K562 (cell line): ENCODE measurements at regions not wholly inside any gene's neighbourhood (a gene's known extent, or its start where the extent isn't known, plus 50 kb on each side); places are given as distances from the start of the nearest gene placed in this dataset.

Experiments used
- ATAC-seq: fragments of 200-7000 bp; cut with Tn5 transposase; 3 replicates; pipeline ENCODE4 v1.9.1; 2020; ENCODE audit warnings: moderate library complexity
- BruUV-seq: library from RNA; stranded (reverse); fragments of 400-500 nt; replicated peaks from 2 replicates; lab custom pipeline; 2021; lab: Mats Ljungman, UMichigan
- CTCF ChIA-PET: fragments of 300-600 bp; formaldehyde crosslinking; extraction: SDS; loops from one replicate; lab custom pipeline; 2021; ENCODE audit warnings: low intra/inter-chr PET ratio; lab: Yijun Ruan, JAX
- POLR2A ChIA-PET: fragments of 300-600, 350-650 bp; sonication (Branson Sonifier 250); formaldehyde crosslinking; extraction: SDS; loops from one replicate; lab custom pipeline; 2021; ENCODE audit warnings: antibody characterized with exemption, inconsistent platforms; lab: Yijun Ruan, JAX
- DNase-seq, 4 experiments: peaks; one replicate each; pipeline versions ENCODE4 v3.0.0 to v3.0.0-alpha.2; 2011 to 2018; ENCODE audit warnings: low spot score in 3 of 4, mixed read lengths in 3 of 4; ENCODE audit errors: extremely low read depth in 1 of 4
- FAIRE-seq: peaks from 2 replicates; lab custom pipeline; 2011; peaks lifted over from hg19 to GRCh38; lab: Jason Lieb, UNC
- H2AFZ ChIP-seq: 2 replicates; pipeline ENCODE4 v1.6.0; 2011; ENCODE audit warnings: low read depth, low read length, control low read depth, inconsistent platforms
- H3K27ac ChIP-seq: fragments of 200-600 bp; 3 replicates; pipeline ENCODE4 v1.8.0; 2011; ENCODE audit warnings: low read depth, mild to moderate bottlenecking, control low read depth, inconsistent platforms, low read length, moderate library complexity, mixed read lengths; ENCODE audit errors: extremely low read depth
- H3K27me3 ChIP-seq, 2 experiments: fragments of 300-600 bp in 1 of 2; 2 replicates in 1 of 2; 3 replicates in 1 of 2; pipeline versions ENCODE4 v1.6.0 to v1.8.0; 2011; ENCODE audit warnings: inconsistent platforms in 2 of 2, low read length in 2 of 2, mild to moderate bottlenecking in 1 of 2, mixed read lengths in 1 of 2, moderate library complexity in 1 of 2; ENCODE audit not compliant: control insufficient read depth in 2 of 2, insufficient read depth in 2 of 2
- H3K36me3 ChIP-seq: fragments of 300-600 bp; 3 replicates; pipeline ENCODE4 v1.8.0; 2011; ENCODE audit warnings: mild to moderate bottlenecking, low read length, inconsistent platforms; ENCODE audit not compliant: control insufficient read depth, insufficient read depth
- H3K4me1 ChIP-seq, 2 experiments: fragments of 200-600 bp in 1 of 2; replicated peaks in 1 of 2; 2 replicates in 1 of 2; 3 replicates in 1 of 2; pipeline versions ENCODE4 v1.5.1 to v1.8.0; 2011; ENCODE audit warnings: inconsistent platforms in 2 of 2, low read length in 2 of 2, mild to moderate bottlenecking in 1 of 2, mixed read lengths in 1 of 2, moderate library complexity in 1 of 2; ENCODE audit not compliant: control insufficient read depth in 2 of 2, insufficient read depth in 2 of 2
- H3K4me2 ChIP-seq: 2 replicates; pipeline ENCODE4 v1.6.1; 2011; ENCODE audit warnings: low read length, control low read depth, inconsistent platforms, mixed read lengths; ENCODE audit not compliant: insufficient read depth
- H3K4me3 ChIP-seq: fragments of 200-600 bp; sonication (generic), shearing (Covaris generic); 2 replicates; pipeline ENCODE4 v1.5.1; 2016; ENCODE audit warnings: control low read depth, inconsistent platforms
- H3K79me2 ChIP-seq: fragments of 200-600 bp; 3 replicates; pipeline ENCODE4 v1.8.0; 2011; ENCODE audit warnings: low read length, inconsistent platforms; ENCODE audit not compliant: control insufficient read depth, insufficient read depth
- H3K9ac ChIP-seq, 2 experiments: 2 replicates each; pipeline versions ENCODE4 v1.6.0 to v1.6.1; 2011; ENCODE audit warnings: low read depth in 2 of 2, low read length in 2 of 2, control low read depth in 1 of 2, inconsistent platforms in 1 of 2, mild to moderate bottlenecking in 1 of 2, mixed read lengths in 1 of 2; ENCODE audit not compliant: insufficient read depth in 1 of 2
- H3K9me1 ChIP-seq: one replicate; pipeline ENCODE4 v1.6.0; 2011; ENCODE audit warnings: inconsistent platforms, mild to moderate bottlenecking, low read length, moderate library complexity; ENCODE audit not compliant: control insufficient read depth, insufficient read depth
- H3K9me3 ChIP-seq: replicated peaks from 2 replicates; pipeline ENCODE4 v1.5.1; 2011; ENCODE audit warnings: low read depth, low read length, inconsistent platforms; ENCODE audit not compliant: control insufficient read depth, insufficient read depth
- H4K20me1 ChIP-seq: replicated peaks from 2 replicates; pipeline ENCODE4 v1.6.1; 2011; ENCODE audit warnings: low read length, inconsistent platforms, mixed read lengths; ENCODE audit not compliant: control insufficient read depth, insufficient read depth
- EZH2 ChIP-seq: IDR thresholded peaks from 2 replicates; pipeline ENCODE4 v1.6.1; 2012; ENCODE audit warnings: low read depth, mild to moderate bottlenecking, inconsistent platforms, low read length, borderline replicate concordance
- GABPB1 ChIP-seq: sonication (generic); formaldehyde crosslinking; IDR thresholded peaks from 2 replicates; pipeline ENCODE4 v1.8.0; 2022; ENCODE audit warnings: mild to moderate bottlenecking, missing genetic modification reagents
- IRF1 ChIP-seq: sonication (generic); formaldehyde crosslinking; IDR thresholded peaks from 2 replicates; pipeline ENCODE4 v1.8.0; 2022; ENCODE audit warnings: missing genetic modification reagents, mild to moderate bottlenecking, borderline replicate concordance
- RCOR1 ChIP-seq, 2 experiments: IDR thresholded peaks; 2 replicates each; pipeline ENCODE4 v1.6.1; 2012; ENCODE audit warnings: low read depth in 2 of 2, low read length in 2 of 2, borderline replicate concordance in 1 of 2, improper control_type of control experiment in 1 of 2
- TAF1 ChIP-seq: IDR thresholded peaks from 2 replicates; pipeline ENCODE4 v1.6.1; 2011; ENCODE audit warnings: mild to moderate bottlenecking, low read length, moderate library complexity; ENCODE audit not compliant: insufficient read depth, control insufficient read depth, severe bottlenecking; ENCODE audit errors: extremely low read depth
- TOE1 ChIP-seq, 2 experiments: fragments of 450-650 bp in 1 of 2; sonication (generic) in 1 of 2; formaldehyde crosslinking in 1 of 2; IDR thresholded peaks; 2 replicates each; pipeline versions ENCODE4 v1.7.1 to v1.8.0; 2016 to 2022; ENCODE audit warnings: borderline replicate concordance in 2 of 2, mild to moderate bottlenecking in 2 of 2, antibody characterized with exemption in 1 of 2, inconsistent platforms in 1 of 2, low read depth in 1 of 2, missing genetic modification reagents in 1 of 2, moderate library complexity in 1 of 2
- ZNF76 ChIP-seq: fragments of 250-450 bp; sonication (Bioruptor Pico); IDR thresholded peaks from 2 replicates; pipeline ENCODE4 v1.4.0; 2020; ENCODE audit warnings: mild to moderate bottlenecking, moderate library complexity, borderline replicate concordance
- WGBS: fragments of 100-300 bp; shearing (Covaris generic); methylation state at CpG from one replicate; pipeline ENCODE4 v1.1.6; 2016; ENCODE audit warnings: low coverage, mixed read lengths; ENCODE audit not compliant: insufficient coverage; ENCODE audit errors: missing lambda C conversion rate; 5-methylcytosine and 5-hydroxymethylcytosine counted together
- in situ Hi-C: fragments of 300-500 bp; cut with MboI; formaldehyde crosslinking; loops from 4 replicates; pipeline ENCODE4 v1.15.0; 2018; ENCODE audit warnings: inconsistent platforms, mixed read lengths
- intact Hi-C: fragments of 100-400 bp; cut with micrococcal nuclease; formaldehyde crosslinking; loops from 2 replicates; pipeline ENCODE4 v1.14.2; 2022
- TF ChIP-seq, protein P1 (sequence below): fragments of 250-450 bp; sonication (Bioruptor Pico); IDR thresholded peaks from 2 replicates; pipeline ENCODE4 v1.5.0; 2020; ENCODE audit warnings: mild to moderate bottlenecking
- TF ChIP-seq, protein P2 (sequence below): sonication (generic); formaldehyde crosslinking; IDR thresholded peaks from 2 replicates; pipeline ENCODE4 v1.8.1; 2023; ENCODE audit warnings: mild to moderate bottlenecking, missing genetic modification reagents
- TF ChIP-seq, protein P3 (sequence below): sonication (generic); formaldehyde crosslinking; IDR thresholded peaks from 2 replicates; pipeline ENCODE4 v1.9.0; 2022; ENCODE audit warnings: mild to moderate bottlenecking, missing genetic modification reagents
- TF ChIP-seq, protein P4 (sequence below): fragments of 450-650 bp; IDR thresholded peaks from 2 replicates; pipeline ENCODE4 v1.6.1; 2018; ENCODE audit not compliant: partially characterized antibody

DNA sequence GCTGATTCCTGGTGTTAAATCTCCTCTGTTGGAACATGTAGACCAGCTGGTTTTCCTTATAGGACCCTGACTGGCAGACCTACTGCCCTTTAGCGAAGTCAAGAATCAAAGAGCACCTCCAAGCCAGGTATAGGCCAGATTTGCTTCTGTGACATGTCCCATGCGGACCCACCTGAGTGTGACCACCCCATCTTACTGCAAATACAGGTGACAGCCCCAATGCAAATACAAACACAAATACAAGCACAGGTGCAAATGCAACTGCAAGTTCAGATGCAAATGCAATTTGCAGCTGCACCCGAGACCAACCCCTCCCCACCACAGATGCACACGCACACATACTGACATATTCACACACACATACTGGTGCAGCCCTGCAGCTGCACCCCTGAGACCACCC, 72.3 kb downstream of the SIK1 start (continued):
- no peak for TF ChIP-seq TOE1 (IDR thresholded peaks at IDR 0.05; ENCODE audit: borderline replicate concordance)
- no peak for TF ChIP-seq TOE1 (CRISPR knock-in tag; IDR thresholded peaks at IDR 0.05; ENCODE audit: borderline replicate concordance, low read depth)
- TF ChIP-seq GABPB1 (CRISPR knock-in tag), result no peak
- TF ChIP-seq, protein P1, sequence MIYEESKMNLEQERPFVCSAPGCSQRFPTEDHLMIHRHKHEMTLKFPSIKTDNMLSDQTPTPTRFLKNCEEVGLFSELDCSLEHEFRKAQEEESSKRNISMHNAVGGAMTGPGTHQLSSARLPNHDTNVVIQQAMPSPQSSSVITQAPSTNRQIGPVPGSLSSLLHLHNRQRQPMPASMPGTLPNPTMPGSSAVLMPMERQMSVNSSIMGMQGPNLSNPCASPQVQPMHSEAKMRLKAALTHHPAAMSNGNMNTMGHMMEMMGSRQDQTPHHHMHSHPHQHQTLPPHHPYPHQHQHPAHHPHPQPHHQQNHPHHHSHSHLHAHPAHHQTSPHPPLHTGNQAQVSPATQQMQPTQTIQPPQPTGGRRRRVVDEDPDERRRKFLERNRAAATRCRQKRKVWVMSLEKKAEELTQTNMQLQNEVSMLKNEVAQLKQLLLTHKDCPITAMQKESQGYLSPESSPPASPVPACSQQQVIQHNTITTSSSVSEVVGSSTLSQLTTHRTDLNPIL (CRISPR knock-in tag), result no peak
- no peak for TF ChIP-seq RCOR1 (IDR thresholded peaks at IDR 0.05; ENCODE audit: borderline replicate concordance in 1 of 2, low read depth in 2 of 2, low read length in 2 of 2)
- TF ChIP-seq EZH2, result no peak
- TF ChIP-seq, protein P2, sequence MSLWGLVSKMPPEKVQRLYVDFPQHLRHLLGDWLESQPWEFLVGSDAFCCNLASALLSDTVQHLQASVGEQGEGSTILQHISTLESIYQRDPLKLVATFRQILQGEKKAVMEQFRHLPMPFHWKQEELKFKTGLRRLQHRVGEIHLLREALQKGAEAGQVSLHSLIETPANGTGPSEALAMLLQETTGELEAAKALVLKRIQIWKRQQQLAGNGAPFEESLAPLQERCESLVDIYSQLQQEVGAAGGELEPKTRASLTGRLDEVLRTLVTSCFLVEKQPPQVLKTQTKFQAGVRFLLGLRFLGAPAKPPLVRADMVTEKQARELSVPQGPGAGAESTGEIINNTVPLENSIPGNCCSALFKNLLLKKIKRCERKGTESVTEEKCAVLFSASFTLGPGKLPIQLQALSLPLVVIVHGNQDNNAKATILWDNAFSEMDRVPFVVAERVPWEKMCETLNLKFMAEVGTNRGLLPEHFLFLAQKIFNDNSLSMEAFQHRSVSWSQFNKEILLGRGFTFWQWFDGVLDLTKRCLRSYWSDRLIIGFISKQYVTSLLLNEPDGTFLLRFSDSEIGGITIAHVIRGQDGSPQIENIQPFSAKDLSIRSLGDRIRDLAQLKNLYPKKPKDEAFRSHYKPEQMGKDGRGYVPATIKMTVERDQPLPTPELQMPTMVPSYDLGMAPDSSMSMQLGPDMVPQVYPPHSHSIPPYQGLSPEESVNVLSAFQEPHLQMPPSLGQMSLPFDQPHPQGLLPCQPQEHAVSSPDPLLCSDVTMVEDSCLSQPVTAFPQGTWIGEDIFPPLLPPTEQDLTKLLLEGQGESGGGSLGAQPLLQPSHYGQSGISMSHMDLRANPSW (CRISPR knock-in tag), result no peak

DNA sequence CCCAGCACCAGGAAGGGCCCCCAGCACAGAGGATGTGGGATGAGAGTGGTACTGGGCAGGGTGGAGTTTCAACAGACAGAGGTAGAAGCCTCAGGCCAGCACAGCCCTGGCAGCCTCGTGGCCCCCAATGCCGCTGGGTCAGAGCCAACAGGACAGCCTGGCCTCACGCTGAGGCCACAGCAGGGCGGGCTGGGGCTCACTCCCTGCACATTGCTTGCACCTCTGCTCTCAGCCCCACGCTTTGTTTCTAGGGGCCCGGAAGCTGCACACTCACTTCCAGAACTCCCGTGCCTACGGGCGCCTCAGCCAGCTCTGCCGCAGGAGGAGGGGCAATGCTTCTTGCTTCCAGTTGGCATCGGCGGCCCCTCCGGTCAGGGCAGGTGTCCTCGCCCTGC, 72.9 kb downstream of the SIK1 start:
- ChIA-PET POLR2A (no interaction called here), CTCF (no interaction called here)
- Histone ChIP-seq H3K4me1 (peaks cover 0 to 5% of the 10 kb centered on the region in 2 experiments; a peak in 1 of 5 replicates), H3K9me1 (no peaks in the 10 kb centered on the region), H3K4me3 (no peak overlapping the region), H3K27me3 (peaks cover 56 to 88% of the 10 kb centered on the region in 2 experiments), H4K20me1 (peaks cover 4% of the 10 kb centered on the region; the same call in 1 of the 2 replicates), H3K9me3 (no peaks in the 10 kb centered on the region), H3K79me2 (no peaks in the 10 kb centered on the region), H3K4me2 (no peak overlapping the region), H3K27ac (no peak overlapping the region), H3K36me3 (no peaks in the 10 kb centered on the region), H2AFZ (no peak overlapping the region), H3K9ac (no peak overlapping the region)
- in situ Hi-C loops, result no loop called here
- BruUV-seq, result no TSS peak
- ATAC-seq, result no peak
- FAIRE-seq, result no peak
- intact Hi-C loops, result no loop called here
- DNase-seq, result no peak
- under 1% methylated on average over 14 of the region's 14 CpGs for WGBS
- TF ChIP-seq ZNF76 (CRISPR knock-in tag) (no peak), TAF1 (no peak), IRF1 (CRISPR knock-in tag) (no peak)
- TF ChIP-seq, protein P3, sequence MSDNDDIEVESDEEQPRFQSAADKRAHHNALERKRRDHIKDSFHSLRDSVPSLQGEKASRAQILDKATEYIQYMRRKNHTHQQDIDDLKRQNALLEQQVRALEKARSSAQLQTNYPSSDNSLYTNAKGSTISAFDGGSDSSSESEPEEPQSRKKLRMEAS (CRISPR knock-in tag), result no peak
- TF ChIP-seq, protein P4, sequence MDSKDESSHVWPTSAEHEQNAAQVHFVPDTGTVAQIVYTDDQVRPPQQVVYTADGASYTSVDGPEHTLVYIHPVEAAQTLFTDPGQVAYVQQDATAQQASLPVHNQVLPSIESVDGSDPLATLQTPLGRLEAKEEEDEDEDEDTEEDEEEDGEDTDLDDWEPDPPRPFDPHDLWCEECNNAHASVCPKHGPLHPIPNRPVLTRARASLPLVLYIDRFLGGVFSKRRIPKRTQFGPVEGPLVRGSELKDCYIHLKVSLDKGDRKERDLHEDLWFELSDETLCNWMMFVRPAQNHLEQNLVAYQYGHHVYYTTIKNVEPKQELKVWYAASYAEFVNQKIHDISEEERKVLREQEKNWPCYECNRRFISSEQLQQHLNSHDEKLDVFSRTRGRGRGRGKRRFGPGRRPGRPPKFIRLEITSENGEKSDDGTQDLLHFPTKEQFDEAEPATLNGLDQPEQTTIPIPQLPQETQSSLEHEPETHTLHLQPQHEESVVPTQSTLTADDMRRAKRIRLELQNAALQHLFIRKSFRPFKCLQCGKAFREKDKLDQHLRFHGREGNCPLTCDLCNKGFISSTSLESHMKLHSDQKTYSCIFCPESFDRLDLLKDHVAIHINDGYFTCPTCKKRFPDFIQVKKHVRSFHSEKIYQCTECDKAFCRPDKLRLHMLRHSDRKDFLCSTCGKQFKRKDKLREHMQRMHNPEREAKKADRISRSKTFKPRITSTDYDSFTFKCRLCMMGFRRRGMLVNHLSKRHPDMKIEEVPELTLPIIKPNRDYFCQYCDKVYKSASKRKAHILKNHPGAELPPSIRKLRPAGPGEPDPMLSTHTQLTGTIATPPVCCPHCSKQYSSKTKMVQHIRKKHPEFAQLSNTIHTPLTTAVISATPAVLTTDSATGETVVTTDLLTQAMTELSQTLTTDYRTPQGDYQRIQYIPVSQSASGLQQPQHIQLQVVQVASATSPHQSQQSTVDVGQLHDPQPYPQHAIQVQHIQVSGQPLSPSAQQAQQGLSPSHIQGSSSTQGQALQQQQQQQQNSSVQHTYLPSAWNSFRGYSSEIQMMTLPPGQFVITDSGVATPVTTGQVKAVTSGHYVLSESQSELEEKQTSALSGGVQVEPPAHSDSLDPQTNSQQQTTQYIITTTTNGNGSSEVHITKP, result no peak
